ENCODE measurements at regions not wholly inside any gene's neighbourhood (a gene's known extent, or its start where the extent isn't known, plus 50 kb on each side); places are given as distances from the start of the nearest gene placed in this dataset.

GRCh38 chrY:7455626-7456025 is 544.1 kb upstream of the AMELY start:
- H3K4me1 Mint-ChIP-seq, result no peaks in the 10 kb centered on the region
- peaks cover 21% of the 10 kb centered on the region for H3K27me3 Mint-ChIP-seq
- H3K9me3 Mint-ChIP-seq, result no peaks in the 10 kb centered on the region
- DNase-seq, result no peak
- no peak overlapping the region for H3K4me3 Mint-ChIP-seq
- no peaks in the 10 kb centered on the region for H3K36me3 Mint-ChIP-seq
- no peak overlapping the region for H3K27ac Mint-ChIP-seq

GRCh38 chrY:7453336-7453735 is 541.8 kb upstream of the AMELY start:
- Mint-ChIP-seq H3K27me3 (peaks cover 14% of the 10 kb centered on the region), H3K9me3 (no peaks in the 10 kb centered on the region), H3K36me3 (no peaks in the 10 kb centered on the region), H3K4me1 (no peaks in the 10 kb centered on the region), H3K27ac (no peak overlapping the region), H3K4me3 (no peak overlapping the region)
- no peak for DNase-seq

- no peak overlapping the region for H3K4me3 Mint-ChIP-seq
- H3K36me3 Mint-ChIP-seq, result no peaks in the 10 kb centered on the region
- H3K27ac Mint-ChIP-seq, result no peak overlapping the region
- H3K27me3 Mint-ChIP-seq, result peaks cover 15% of the 10 kb centered on the region
- H3K9me3 Mint-ChIP-seq, result no peaks in the 10 kb centered on the region
- no peaks in the 10 kb centered on the region for H3K4me1 Mint-ChIP-seq
- no peak for DNase-seq
Measured at GRCh38 chrY:7452246-7452645, 540.7 kb upstream of the AMELY start.

GRCh38 chrY:7449860-7450259 is 538.3 kb upstream of the AMELY start:
- Mint-ChIP-seq H3K36me3 (no peaks in the 10 kb centered on the region), H3K27me3 (peaks cover 19% of the 10 kb centered on the region), H3K9me3 (no peaks in the 10 kb centered on the region), H3K4me1 (no peaks in the 10 kb centered on the region), H3K4me3 (no peak overlapping the region), H3K27ac (no peak overlapping the region)
- DNase-seq, result no peak

GRCh38 chrY:7448687-7449086 is 537.1 kb upstream of the AMELY start:
- H3K27me3 Mint-ChIP-seq, result peaks cover 19% of the 10 kb centered on the region
- no peaks in the 10 kb centered on the region for H3K4me1 Mint-ChIP-seq
- no peak overlapping the region for H3K27ac Mint-ChIP-seq
- no peaks in the 10 kb centered on the region for H3K36me3 Mint-ChIP-seq
- H3K9me3 Mint-ChIP-seq, result no peaks in the 10 kb centered on the region
- DNase-seq, result no peak
- H3K4me3 Mint-ChIP-seq, result no peak overlapping the region

- H3K4me3 Mint-ChIP-seq, result no peak overlapping the region
- peaks cover 18% of the 10 kb centered on the region for H3K27me3 Mint-ChIP-seq
- DNase-seq, result no peak
- no peaks in the 10 kb centered on the region for H3K36me3 Mint-ChIP-seq
- H3K9me3 Mint-ChIP-seq, result no peaks in the 10 kb centered on the region
- no peak overlapping the region for H3K27ac Mint-ChIP-seq
- no peaks in the 10 kb centered on the region for H3K4me1 Mint-ChIP-seq
Measured at GRCh38 chrY:7447881-7448516, 536.4 kb upstream of the AMELY start.

GRCh38 chrY:7444141-7444540 is 532.6 kb upstream of the AMELY start:
- no peaks in the 10 kb centered on the region for H3K36me3 Mint-ChIP-seq
- H3K4me1 Mint-ChIP-seq, result no peaks in the 10 kb centered on the region

GRCh38 chrY:7440796-7441530 is 529.4 kb upstream of the AMELY start:
- H3K27ac Mint-ChIP-seq, result no peak overlapping the region
- no peaks in the 10 kb centered on the region for H3K9me3 Mint-ChIP-seq
- H3K4me3 Mint-ChIP-seq, result no peak overlapping the region
- H3K36me3 Mint-ChIP-seq, result no peaks in the 10 kb centered on the region
- no peak for DNase-seq
- no peaks in the 10 kb centered on the region for H3K4me1 Mint-ChIP-seq
- no peaks in the 10 kb centered on the region for H3K27me3 Mint-ChIP-seq

More at GRCh38 chrY:7444141-7444540, 532.6 kb upstream of the AMELY start:
- H3K27me3 Mint-ChIP-seq, result peaks cover 5% of the 10 kb centered on the region
- H3K27ac Mint-ChIP-seq, result no peak overlapping the region
- H3K4me3 Mint-ChIP-seq, result no peak overlapping the region
- no peak for DNase-seq
- no peaks in the 10 kb centered on the region for H3K9me3 Mint-ChIP-seq

- no peaks in the 10 kb centered on the region for H3K27me3 Mint-ChIP-seq
- no peak overlapping the region for H3K27ac Mint-ChIP-seq
- H3K4me3 Mint-ChIP-seq, result no peak overlapping the region
- H3K36me3 Mint-ChIP-seq, result no peaks in the 10 kb centered on the region
- no peaks in the 10 kb centered on the region for H3K9me3 Mint-ChIP-seq
- no peak for DNase-seq
- H3K4me1 Mint-ChIP-seq, result no peaks in the 10 kb centered on the region
Measured at GRCh38 chrY:7437086-7437485, 525.5 kb upstream of the AMELY start.

- Mint-ChIP-seq H3K36me3 (no peaks in the 10 kb centered on the region), H3K9me3 (peaks cover 6% of the 10 kb centered on the region), H3K4me1 (no peaks in the 10 kb centered on the region), H3K27ac (no peak overlapping the region), H3K27me3 (no peaks in the 10 kb centered on the region), H3K4me3 (no peak overlapping the region)
- no peak for DNase-seq
Measured at GRCh38 chrY:7433817-7434809, 522.6 kb upstream of the AMELY start.

GRCh38 chrY:7419165-7419564 is 507.6 kb upstream of the AMELY start:
- no peak overlapping the region for H3K4me3 Mint-ChIP-seq
- no peaks in the 10 kb centered on the region for H3K27me3 Mint-ChIP-seq
- no peak overlapping the region for H3K27ac Mint-ChIP-seq
- no peaks in the 10 kb centered on the region for H3K9me3 Mint-ChIP-seq
- no peak for DNase-seq
- H3K4me1 Mint-ChIP-seq, result no peaks in the 10 kb centered on the region
- H3K36me3 Mint-ChIP-seq, result no peaks in the 10 kb centered on the region

- no peaks in the 10 kb centered on the region for H3K27me3 Mint-ChIP-seq
- H3K27ac Mint-ChIP-seq, result no peak overlapping the region
- no peaks in the 10 kb centered on the region for H3K36me3 Mint-ChIP-seq
- no peaks in the 10 kb centered on the region for H3K9me3 Mint-ChIP-seq
- no peaks in the 10 kb centered on the region for H3K4me1 Mint-ChIP-seq
- no peak overlapping the region for H3K4me3 Mint-ChIP-seq
- no peak for DNase-seq
Measured at GRCh38 chrY:7417946-7418345, 506.4 kb upstream of the AMELY start.

GRCh38 chrY:7416406-7416805 is 504.9 kb upstream of the AMELY start:
- Mint-ChIP-seq H3K9me3 (no peaks in the 10 kb centered on the region), H3K36me3 (no peaks in the 10 kb centered on the region), H3K27ac (no peak overlapping the region), H3K27me3 (no peaks in the 10 kb centered on the region), H3K4me3 (no peak overlapping the region), H3K4me1 (no peaks in the 10 kb centered on the region)
- no peak for DNase-seq

- Mint-ChIP-seq H3K9me3 (peaks cover 2% of the 10 kb centered on the region), H3K27me3 (no peaks in the 10 kb centered on the region), H3K36me3 (no peaks in the 10 kb centered on the region), H3K4me3 (no peak overlapping the region), H3K27ac (no peak overlapping the region), H3K4me1 (no peaks in the 10 kb centered on the region)
- no peak for DNase-seq
Measured at GRCh38 chrY:7415157-7415633, 503.6 kb upstream of the AMELY start.

- Mint-ChIP-seq H3K27me3 (no peaks in the 10 kb centered on the region), H3K4me3 (no peak overlapping the region), H3K4me1 (no peaks in the 10 kb centered on the region), H3K36me3 (peaks cover 40% of the 10 kb centered on the region), H3K27ac (no peak overlapping the region), H3K9me3 (peaks cover 27% of the 10 kb centered on the region)
- DNase-seq, result no peak
Measured at GRCh38 chrY:7390056-7390455, 478.5 kb upstream of the AMELY start.
